H4 (cell line): ENCODE measurements at regions not wholly inside any gene's neighbourhood (a gene's known extent, or its start where the extent isn't known, plus 50 kb on each side); places are given as distances from the start of the nearest gene placed in this dataset.
A peak's percentile ranks its signal among the peaks of the same experiment; 100 is the strongest.

Experiments
- DNase-seq: peaks from one replicate; pipeline ENCODE4 v3.0.0-alpha.2; 2015; ENCODE audit warnings: low spot score

- no peak for DNase-seq
These were observed 217.4 kb upstream of the GMDS start for GRCh38 chr6:2462831-2463230.

DNA sequence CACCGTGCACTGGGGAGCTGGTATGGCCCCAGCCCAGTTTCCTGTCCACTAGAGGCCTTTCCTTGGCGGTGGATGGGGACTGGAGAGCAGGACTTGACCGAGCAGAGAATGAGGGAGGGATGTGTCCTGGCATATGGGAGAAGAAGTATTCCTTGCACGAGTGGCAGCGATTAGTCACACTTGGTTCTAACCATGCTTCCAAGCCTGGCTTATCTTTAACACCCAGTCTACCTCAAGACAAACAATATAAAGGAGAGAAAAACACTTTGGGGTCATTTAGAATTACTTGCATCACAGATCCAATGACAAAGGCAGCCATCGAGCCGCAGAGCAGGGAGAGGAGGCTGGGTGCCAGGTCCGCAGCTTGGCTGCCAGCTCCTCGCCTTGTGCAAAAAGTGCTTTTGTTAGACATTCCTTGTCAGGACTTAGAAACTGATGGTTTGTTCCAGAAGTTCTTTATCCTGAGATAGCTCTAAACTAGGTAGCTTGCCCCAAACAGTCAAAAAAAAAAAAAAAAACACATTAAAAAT lies 214.9 kb upstream of the GMDS start:
- no peak for DNase-seq

- no peak for DNase-seq
These were observed 208.8 kb upstream of the GMDS start for GRCh38 chr6:2454180-2454579.

DNA sequence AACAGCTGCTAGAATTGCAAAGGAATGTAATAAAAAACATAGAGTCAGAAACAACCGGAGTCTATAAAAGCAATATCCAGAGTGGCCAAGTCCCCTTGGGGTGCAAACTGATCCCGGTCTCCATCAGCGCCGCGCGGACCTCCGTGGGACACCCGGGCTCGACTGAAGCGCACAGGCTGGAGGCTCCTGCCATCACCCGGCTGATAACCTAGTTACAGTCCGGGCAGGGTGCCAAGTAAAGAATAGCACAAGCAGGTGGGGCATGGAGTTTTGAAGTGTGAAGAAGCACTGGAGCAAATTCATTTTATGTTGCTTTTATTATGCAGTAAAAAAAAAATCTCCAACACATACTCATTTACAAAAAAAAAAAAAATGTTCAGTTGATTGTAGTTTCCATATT lies 205.1 kb upstream of the GMDS start:
- DNase-seq: no peak

DNA sequence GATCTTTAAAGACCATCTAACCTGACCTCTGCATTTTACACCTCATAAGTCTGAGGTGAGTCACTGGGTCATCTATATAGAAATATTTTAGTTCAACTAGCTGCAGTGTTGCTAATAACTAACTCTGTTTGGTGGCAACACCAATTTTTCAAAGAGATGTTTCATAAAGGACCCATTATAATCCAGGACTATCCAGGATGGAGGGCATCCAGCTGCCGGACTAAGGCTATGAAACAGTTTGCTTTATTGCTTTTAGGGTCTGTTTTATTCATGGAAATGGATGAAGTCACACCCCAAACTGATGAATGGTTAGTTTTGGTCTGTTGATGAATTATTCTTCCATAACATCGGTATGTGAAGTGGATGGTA lies 204.2 kb upstream of the GMDS start:
- DNase-seq: no peak

GRCh38 chr6:2448826-2449571 lies 203.6 kb upstream of the GMDS start:
- DNase-seq: peak; percentile 81

DNA sequence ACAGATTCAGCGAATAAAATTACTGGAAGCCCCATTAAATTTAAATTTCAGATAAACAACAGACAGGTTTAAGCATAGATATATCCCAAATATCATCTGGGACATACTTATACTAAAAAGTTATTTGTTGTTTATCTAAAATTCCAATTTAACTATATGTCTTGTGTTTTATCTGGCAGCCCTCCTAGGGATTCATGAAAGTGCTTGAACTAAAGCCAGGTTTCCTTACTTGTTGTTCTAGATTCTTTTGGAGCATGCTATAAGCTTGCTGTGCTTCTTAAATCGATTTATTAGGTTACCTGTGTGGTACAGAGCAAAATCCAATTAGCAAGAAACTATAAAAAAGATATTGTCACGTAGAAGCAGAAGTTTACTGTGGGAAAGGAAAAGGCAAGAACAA lies 202.5 kb upstream of the GMDS start:
- DNase-seq: no peak

DNA sequence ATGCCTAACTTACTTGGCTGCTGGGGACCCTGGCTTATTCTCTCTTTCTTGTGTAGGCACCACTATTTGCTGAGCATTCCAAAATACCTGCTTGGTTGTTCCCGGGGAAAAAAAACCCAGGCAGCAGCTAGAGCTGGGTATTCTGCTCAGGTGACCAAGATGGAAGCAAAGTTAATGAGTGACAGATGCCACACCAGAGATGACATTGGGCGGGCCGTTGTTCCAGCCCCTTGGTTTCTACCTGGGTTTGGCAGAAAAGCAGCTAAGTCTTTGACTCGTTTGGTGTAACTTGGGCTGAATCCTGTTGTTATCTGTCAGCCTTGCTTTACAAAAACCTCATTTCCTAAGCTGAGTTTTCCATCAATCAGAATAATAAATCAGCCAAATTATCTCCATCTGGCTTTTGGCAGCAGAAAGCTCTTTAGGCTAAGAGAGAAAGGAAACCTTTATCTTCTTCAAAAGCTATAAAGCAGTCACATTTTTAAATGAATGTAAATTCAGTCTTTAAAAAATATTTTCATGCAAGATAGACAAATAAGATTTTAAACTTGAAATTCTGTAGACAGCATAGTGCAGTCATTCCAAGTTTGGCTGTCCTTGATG lies 202.0 kb upstream of the GMDS start:
- DNase-seq: no peak

DNA sequence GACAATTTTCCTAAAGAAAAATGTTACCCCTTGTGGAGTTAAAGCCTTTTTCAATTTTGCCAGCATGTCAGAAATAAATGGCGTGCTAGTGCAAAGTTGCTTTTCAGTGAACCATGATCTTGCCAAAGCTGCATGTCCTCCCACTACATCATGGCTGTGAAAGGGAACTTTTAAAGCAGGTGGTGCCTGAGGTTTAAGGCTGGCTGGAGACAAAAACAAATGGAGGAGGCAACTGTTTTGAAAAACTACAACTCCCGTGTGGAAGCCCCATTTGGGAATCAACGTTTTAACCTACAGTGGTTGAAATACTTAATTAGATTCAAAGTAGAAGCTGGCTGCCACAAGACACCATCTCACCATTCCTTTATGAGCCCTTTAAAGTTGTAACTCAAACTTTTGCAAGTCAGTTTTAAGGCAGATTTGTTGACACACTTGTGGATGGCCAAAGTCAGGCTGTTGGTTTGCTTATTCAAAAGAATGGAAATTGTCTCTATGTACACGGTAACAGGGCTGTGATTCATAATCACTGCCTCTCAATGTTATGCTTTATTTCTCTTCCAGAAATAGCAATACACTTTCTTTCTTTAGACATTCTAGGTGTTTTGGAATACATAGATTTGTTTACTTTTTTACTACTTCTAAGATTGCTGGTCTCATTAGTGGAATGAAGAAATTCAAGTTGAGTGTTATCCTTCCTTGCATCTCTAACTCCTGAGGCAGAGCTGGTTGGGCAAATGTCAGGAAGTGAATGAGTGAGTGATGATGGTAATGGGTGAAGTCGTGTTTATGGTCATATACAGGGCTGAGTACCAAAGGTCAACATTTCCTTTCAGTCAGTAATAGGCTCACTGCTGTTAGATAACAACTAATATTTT lies 196.4 kb upstream of the GMDS start:
- DNase-seq: no peak

DNA sequence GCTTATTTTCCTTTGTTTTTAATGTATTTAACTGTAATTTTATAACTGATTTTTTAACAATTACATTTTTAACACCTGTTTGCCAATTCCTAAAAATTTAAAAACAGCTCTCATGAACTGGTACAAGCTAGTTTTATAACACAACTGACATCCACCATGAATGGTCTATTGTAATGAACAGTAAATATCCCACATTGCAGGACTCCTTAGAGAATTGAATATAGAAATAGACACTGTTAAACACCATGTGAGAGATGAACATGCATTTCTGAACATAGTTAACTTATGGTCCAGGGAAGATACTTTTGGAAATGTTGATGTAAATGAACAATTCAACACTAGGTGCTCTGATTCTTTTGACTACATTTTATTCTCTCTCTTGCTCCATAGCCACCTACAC lies 195.1 kb upstream of the GMDS start:
- no peak for DNase-seq

DNA sequence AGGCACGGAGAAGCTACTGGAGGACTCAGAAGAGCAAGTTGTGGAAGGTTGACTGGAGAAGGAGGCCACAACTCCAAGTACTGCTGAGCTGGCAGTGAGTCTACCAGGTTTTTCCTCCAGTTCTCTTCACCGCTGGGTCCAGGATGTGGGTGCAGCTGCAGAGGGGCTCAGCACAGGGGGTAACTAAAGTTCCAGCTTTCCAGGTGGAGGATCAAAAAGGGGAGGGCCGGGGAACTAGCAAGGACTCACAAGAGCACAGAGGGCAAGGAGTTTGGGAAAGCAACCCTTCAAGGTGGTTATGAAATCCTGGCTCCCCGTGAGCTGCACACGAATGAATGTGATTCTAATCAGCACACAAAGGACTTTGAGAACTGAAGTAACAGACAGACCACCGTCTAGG lies 194.2 kb upstream of the GMDS start:
- no peak for DNase-seq

DNA sequence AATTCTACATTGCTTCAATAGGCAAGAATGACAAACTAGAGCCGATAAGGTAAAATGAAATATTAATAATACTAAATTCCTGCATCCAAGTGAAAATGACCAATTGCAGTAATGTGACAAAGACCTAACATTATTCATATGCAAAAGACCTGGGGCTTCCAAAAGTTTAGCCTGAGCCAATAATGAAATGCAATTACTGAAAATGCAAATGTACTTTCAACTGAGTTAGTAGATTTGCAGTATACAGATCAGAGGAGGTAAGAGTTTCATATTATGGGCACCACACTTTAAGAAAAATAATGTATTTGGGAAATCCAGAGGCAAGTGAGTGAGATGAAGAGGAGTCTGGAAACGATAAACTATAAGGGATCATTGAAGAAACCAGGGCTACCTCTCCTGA lies 193.7 kb upstream of the GMDS start:
- DNase-seq: no peak

DNA sequence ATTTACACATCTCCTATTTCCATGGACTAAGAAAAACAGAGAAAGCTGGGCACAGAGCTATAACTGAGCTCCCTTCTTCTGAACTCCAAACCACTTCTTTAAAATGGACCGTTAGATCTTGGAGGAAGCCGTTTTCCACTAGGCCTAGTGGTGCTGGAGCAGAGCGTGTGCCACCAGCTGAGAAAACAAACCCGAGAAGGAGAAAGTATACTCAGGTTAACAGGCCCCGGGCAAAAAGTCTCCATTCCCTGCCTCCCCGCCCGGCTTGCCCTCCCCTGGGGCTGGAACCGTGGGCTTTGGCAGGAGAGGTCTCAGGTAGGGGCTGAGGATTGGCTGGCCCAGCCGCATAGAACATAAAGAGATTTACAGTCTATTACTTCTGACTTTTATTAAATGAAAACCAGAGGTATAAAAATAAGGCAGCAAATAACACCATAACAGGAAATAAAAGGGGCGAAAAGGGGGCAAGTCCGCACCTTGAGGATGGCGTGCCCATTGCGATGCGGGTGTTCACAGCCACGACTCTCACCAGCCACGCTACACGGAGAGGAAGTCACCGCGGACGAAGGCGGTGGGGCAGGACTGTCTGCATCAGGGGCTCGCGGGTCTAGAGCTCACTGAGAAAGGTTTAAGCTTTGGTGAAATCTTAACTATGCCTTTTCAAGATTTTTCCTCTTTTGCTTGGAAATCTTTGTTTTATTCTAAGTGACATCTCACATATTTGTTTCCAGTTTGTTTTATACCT lies 191.2 kb upstream of the GMDS start:
- DNase-seq: no peak

- DNase-seq: no peak
These were observed 189.9 kb upstream of the GMDS start for GRCh38 chr6:2435323-2435722.

GRCh38 chr6:2434912-2435311 lies 189.5 kb upstream of the GMDS start:
- no peak for DNase-seq

- DNase-seq: no peak
These were observed 188.7 kb upstream of the GMDS start for GRCh38 chr6:2434116-2434515.

DNA sequence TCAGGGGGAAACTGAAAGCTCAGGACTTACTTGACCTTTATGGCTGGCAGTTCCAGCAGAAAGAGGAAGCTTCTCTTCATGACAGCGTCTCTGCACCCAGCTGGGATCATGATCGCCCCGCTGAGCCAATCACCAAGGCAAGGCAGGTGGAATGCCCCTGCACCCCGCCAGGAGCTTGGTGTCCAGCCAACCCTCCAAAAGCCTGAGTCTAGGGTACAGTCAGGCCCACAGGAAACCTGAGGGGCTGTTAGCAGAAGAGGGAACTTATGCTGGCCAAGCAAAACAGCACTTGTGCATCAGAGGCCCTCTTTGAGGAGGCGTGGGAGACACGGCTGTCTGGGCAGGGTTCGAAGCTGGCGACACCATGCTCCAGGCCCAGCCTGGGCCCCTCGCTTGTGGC lies 188.3 kb upstream of the GMDS start:
- DNase-seq: no peak

DNA sequence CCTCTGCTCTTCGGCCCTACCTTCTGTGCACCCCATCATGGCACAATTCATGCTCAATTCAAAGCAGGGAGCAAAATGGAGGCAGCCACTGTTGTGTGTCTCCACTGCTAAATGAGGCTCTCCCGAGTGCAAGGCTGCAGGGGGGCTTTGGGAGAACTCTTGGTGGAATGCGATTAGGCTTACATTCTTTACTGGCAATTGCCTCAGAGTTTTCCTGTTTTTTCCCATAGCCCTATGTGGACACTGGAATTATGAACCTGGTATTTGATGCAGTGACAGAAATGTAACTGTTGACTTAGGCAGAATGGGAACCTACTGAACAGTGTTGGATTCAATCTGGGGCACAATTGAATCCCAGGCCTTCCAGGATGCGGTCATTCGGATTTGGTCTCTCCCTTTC lies 187.9 kb upstream of the GMDS start:
- DNase-seq: no peak

DNA sequence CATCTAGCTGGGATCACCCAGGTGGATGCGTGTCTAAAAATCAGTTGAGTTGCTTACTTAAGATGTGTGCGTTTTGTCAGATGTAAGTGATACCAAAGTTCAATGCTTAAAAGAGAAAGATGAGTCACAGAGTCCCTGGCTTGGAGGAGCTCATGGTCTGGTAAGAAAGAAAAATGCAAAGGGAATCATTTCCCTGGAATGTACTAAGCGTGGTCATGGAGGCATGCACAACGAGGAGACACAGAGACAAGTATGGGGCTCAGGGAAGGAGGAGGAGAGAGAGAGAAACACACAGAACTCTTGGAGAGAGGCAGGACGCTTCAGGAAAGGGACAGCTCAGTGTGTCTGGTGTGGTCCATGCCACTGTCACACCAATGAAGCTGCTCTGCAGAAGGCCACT lies 186.9 kb upstream of the GMDS start:
- peak; percentile 61 for DNase-seq

- DNase-seq: no peak
These were observed 185.2 kb upstream of the GMDS start for GRCh38 chr6:2430612-2431011.

- peak; percentile 56 for DNase-seq
These were observed 184.1 kb upstream of the GMDS start for GRCh38 chr6:2429460-2429859.

GRCh38 chr6:2429032-2429431 lies 183.6 kb upstream of the GMDS start:
- no peak for DNase-seq
